HepG2 (cell line): ENCODE measurements at regions not wholly inside any gene's neighbourhood (a gene's known extent, or its start where the extent isn't known, plus 50 kb on each side); places are given as distances from the start of the nearest gene placed in this dataset.

Source experiments
- ATAC-seq: fragments of 200-7000 bp; cut with Tn5 transposase; 3 replicates; pipeline ENCODE4 v1.9.1; 2020; ENCODE audit warnings: mild to moderate bottlenecking, moderate library complexity
- BruUV-seq: library from RNA; stranded (reverse); fragments of 400-500 nt; replicated peaks from 2 replicates; lab custom pipeline; 2021; lab: Mats Ljungman, UMichigan
- CTCF ChIA-PET: fragments of 300-600 bp; formaldehyde crosslinking; extraction: SDS; loops from one replicate; lab custom pipeline; 2021; ENCODE audit warnings: low total read pairs, inconsistent platforms, low intra/inter-chr PET ratio; lab: Yijun Ruan, JAX
- POLR2A ChIA-PET: fragments of 350-600 bp; sonication (Branson Sonifier 250); formaldehyde crosslinking; loops from one replicate; lab custom pipeline; 2020; ENCODE audit warnings: antibody characterized with exemption, inconsistent platforms; lab: Yijun Ruan, JAX
- DNase-seq: peaks from one replicate; pipeline ENCODE4 v3.0.0-alpha.2; 2015; ENCODE audit warnings: low spot score
- FAIRE-seq: peaks from 3 replicates; lab custom pipeline; 2011; peaks lifted over from hg19 to GRCh38; lab: Jason Lieb, UNC
- H2AFZ ChIP-seq: one replicate; pipeline ENCODE4 v1.6.1; 2011; ENCODE audit warnings: low read length, inconsistent platforms
- H3K27ac ChIP-seq: fragments of 300-600 bp; 3 replicates; pipeline ENCODE4 v1.8.0; 2011; ENCODE audit warnings: mixed run types, mild to moderate bottlenecking, mixed read lengths, low read length, inconsistent platforms; ENCODE audit not compliant: insufficient read depth; ENCODE audit errors: extremely low read length
- H3K27me3 ChIP-seq, 2 experiments: fragments of 200-600 bp in 1 of 2; 2 replicates in 1 of 2; 3 replicates in 1 of 2; pipeline versions ENCODE4 v1.6.0 to v1.8.0; 2011; ENCODE audit warnings: low read length in 2 of 2, mild to moderate bottlenecking in 2 of 2, moderate library complexity in 2 of 2, inconsistent platforms in 1 of 2; ENCODE audit not compliant: insufficient read depth in 2 of 2, control insufficient read depth in 1 of 2
- H3K36me3 ChIP-seq, 2 experiments: fragments of 200-600 bp in 1 of 2; replicated peaks in 1 of 2; 2 replicates in 1 of 2; 3 replicates in 1 of 2; pipeline versions ENCODE4 v1.5.1 to v1.8.0; 2011; ENCODE audit warnings: low read length in 2 of 2, inconsistent platforms in 1 of 2; ENCODE audit not compliant: insufficient read depth in 2 of 2, control insufficient read depth in 1 of 2
- H3K4me1 ChIP-seq: 2 replicates; pipeline ENCODE4 v1.5.1; 2012; ENCODE audit warnings: low read length, inconsistent platforms; ENCODE audit not compliant: insufficient read depth
- H3K4me2 ChIP-seq: 2 replicates; pipeline ENCODE4 v1.6.0; 2011; ENCODE audit warnings: low read depth, low read length, inconsistent platforms
- H3K4me3 ChIP-seq, 3 experiments: fragments of 200-600 bp in 1 of 3; sonication (generic), shearing (Covaris generic) in 1 of 3; replicated peaks in 1 of 3; 2 replicates each; pipeline ENCODE4 v1.5.1; 2011 to 2016; ENCODE audit warnings: low read length in 3 of 3, inconsistent platforms in 2 of 3, low read depth in 2 of 3, mild to moderate bottlenecking in 2 of 3, control low read depth in 1 of 3, mixed read lengths in 1 of 3; ENCODE audit not compliant: insufficient read depth in 1 of 3
- H3K79me2 ChIP-seq: one replicate; pipeline ENCODE4 v1.6.1; 2011; ENCODE audit warnings: low read length, inconsistent platforms; ENCODE audit not compliant: insufficient read depth
- H3K9ac ChIP-seq: 2 replicates; pipeline ENCODE4 v1.6.0; 2011; ENCODE audit warnings: mild to moderate bottlenecking, low read depth, low read length, inconsistent platforms; ENCODE audit not compliant: insufficient read depth
- H3K9me3 ChIP-seq: 2 replicates; pipeline ENCODE4 v1.5.1; 2012; ENCODE audit warnings: mild to moderate bottlenecking, low read length
- H4K20me1 ChIP-seq: 2 replicates; pipeline ENCODE4 v1.6.0; 2011; ENCODE audit warnings: inconsistent platforms, mild to moderate bottlenecking, low read length, moderate library complexity; ENCODE audit not compliant: insufficient read depth
- CEBPB ChIP-seq: IDR thresholded peaks from 2 replicates; pipeline ENCODE4 v1.6.1; 2011; ENCODE audit warnings: low read depth, low read length, improper control_type of control experiment, borderline replicate concordance
- GABPB1 ChIP-seq: IDR thresholded peaks from 2 replicates; pipeline ENCODE4 v1.6.1; 2016; ENCODE audit warnings: mild to moderate bottlenecking, missing genetic modification reagents, moderate library complexity, missing compliant biosample characterization
- GTF3A ChIP-seq: sonication (generic); formaldehyde crosslinking; conservative IDR thresholded peaks from 2 replicates; pipeline ENCODE4 v1.4.0; 2020; ENCODE audit warnings: mild to moderate bottlenecking, missing genetic modification reagents
- KDM4B ChIP-seq: sonication (generic); formaldehyde crosslinking; IDR thresholded peaks from 2 replicates; pipeline ENCODE4 v1.4.0; 2020; ENCODE audit warnings: missing genetic modification reagents
- MED13 ChIP-seq: sonication (generic); formaldehyde crosslinking; IDR thresholded peaks from 2 replicates; pipeline ENCODE4 v1.5.0; 2020; ENCODE audit warnings: missing genetic modification reagents
- NCOR1 ChIP-seq: fragments of 200-600 bp; sonication (generic); IDR thresholded peaks from 2 replicates; pipeline ENCODE4 v1.7.0; 2017; ENCODE audit warnings: antibody characterized with exemption, low read length, borderline replicate concordance
- NFIC ChIP-seq: IDR thresholded peaks from 2 replicates; pipeline ENCODE4 v1.6.1; 2012; ENCODE audit warnings: mild to moderate bottlenecking, low read length, inconsistent platforms
- NFKB2 ChIP-seq: sonication (generic); formaldehyde crosslinking; IDR thresholded peaks from 2 replicates; pipeline ENCODE4 v1.4.0; 2020; ENCODE audit warnings: missing genetic modification reagents, borderline replicate concordance
- NFKBIZ ChIP-seq: IDR thresholded peaks from 2 replicates; pipeline ENCODE4 v1.6.1; 2018; ENCODE audit warnings: missing genetic modification reagents, missing compliant biosample characterization
- PHF5A ChIP-seq: IDR thresholded peaks from one replicate; pipeline ENCODE4 v1.6.1; 2018; ENCODE audit warnings: low read depth, missing genetic modification reagents; ENCODE audit not compliant: unreplicated experiment
- SATB2 ChIP-seq: sonication (generic); formaldehyde crosslinking; IDR thresholded peaks from 2 replicates; pipeline ENCODE4 v1.5.0; 2020; ENCODE audit warnings: missing genetic modification reagents
- SOX13 ChIP-seq, 3 experiments: fragments of 450-650 bp in 1 of 3; sonication (generic) in 1 of 3; formaldehyde crosslinking in 1 of 3; IDR thresholded peaks in 2 of 3; conservative IDR thresholded peaks in 1 of 3; 2 replicates each; pipeline versions ENCODE4 v1.5.0 to v1.6.1; 2016 to 2020; ENCODE audit warnings: antibody characterized with exemption in 1 of 3, mild to moderate bottlenecking in 1 of 3, missing compliant biosample characterization in 1 of 3, missing genetic modification reagents in 1 of 3, moderate library complexity in 1 of 3
- SOX5 ChIP-seq: IDR thresholded peaks from 2 replicates; pipeline ENCODE4 v1.6.1; 2016; ENCODE audit warnings: borderline replicate concordance
- SRSF4 ChIP-seq: fragments of 200-400 bp; formaldehyde crosslinking; IDR thresholded peaks from one replicate; pipeline ENCODE4 v1.6.1; 2018; ENCODE audit warnings: mild to moderate bottlenecking, low read depth, low read length, moderate library complexity; ENCODE audit not compliant: poor library complexity, severe bottlenecking
- ZNF282 ChIP-seq: fragments of 450-650 bp; IDR thresholded peaks from 2 replicates; pipeline ENCODE4 v1.6.1; 2018; ENCODE audit not compliant: partially characterized antibody
- ZNF441 ChIP-seq: sonication (generic); formaldehyde crosslinking; IDR thresholded peaks from 2 replicates; pipeline ENCODE4 v1.7.0; 2021; ENCODE audit warnings: missing genetic modification reagents, borderline replicate concordance
- ZNF724P ChIP-seq: sonication (generic); formaldehyde crosslinking; IDR thresholded peaks from 2 replicates; pipeline ENCODE4 v1.8.0; 2022; ENCODE audit warnings: missing genetic modification reagents, borderline replicate concordance
- WGBS: methylation state at CpG from one replicate; pipeline ENCODE4 v1.1.6; 2017; ENCODE audit warnings: low lambda C conversion rate; 5-methylcytosine and 5-hydroxymethylcytosine counted together
- in situ Hi-C: cut with HindIII; loops from 2 replicates; pipeline ENCODE4 v1.10.0; 2017; ENCODE audit warnings: low pct_unique_long_range_greater_than_20kb; ENCODE audit not compliant: extremely low pct_ligation_motif_present
- intact Hi-C: fragments of 100-400 bp; cut with micrococcal nuclease; formaldehyde crosslinking; loops from one replicate; pipeline ENCODE4 v1.10.0; 2022; ENCODE audit not compliant: unreplicated experiment
- TF ChIP-seq, protein P1 (sequence below), 2 experiments: fragments of 450-650 bp in 1 of 2; sonication (generic) in 1 of 2; formaldehyde crosslinking; IDR thresholded peaks; 2 replicates each; pipeline versions ENCODE4 v1.5.0 to v1.8.0; 2020 to 2022; ENCODE audit warnings: mild to moderate bottlenecking in 1 of 2, missing genetic modification reagents in 1 of 2

DNA sequence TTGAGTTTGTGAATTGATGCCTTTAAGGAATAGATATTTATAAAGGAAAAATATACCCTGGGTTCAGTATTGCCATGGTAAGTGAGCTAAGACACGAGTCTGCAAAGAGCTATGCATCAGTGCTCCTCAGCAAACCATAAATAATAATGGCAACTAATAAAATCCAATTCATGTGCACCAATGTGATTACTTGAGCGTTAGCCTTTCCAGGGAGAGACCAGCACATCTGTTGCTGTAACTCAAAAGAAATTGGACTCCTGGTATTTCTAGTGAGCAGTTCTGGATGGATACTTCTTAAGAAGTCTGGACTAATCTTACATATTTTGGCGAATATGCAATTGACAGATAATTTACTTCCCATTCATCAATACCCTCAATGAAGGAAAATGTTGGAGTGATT, 373.3 kb downstream of the ARHGEF28 start:
- no peak for DNase-seq
- Histone ChIP-seq H3K36me3 (no peaks in the 10 kb centered on the region), H4K20me1 (no peaks in the 10 kb centered on the region), H2AFZ (no peak overlapping the region), H3K27ac (no peak overlapping the region), H3K79me2 (no peaks in the 10 kb centered on the region), H3K27me3 (no peaks in the 10 kb centered on the region), H3K9ac (no peak overlapping the region), H3K4me3 (no peak overlapping the region), H3K9me3 (no peaks in the 10 kb centered on the region), H3K4me2 (no peak overlapping the region), H3K4me1 (peaks cover 7% of the 10 kb centered on the region; the same call in 1 of the 2 replicates)
- no TSS peak for BruUV-seq
- no peak for TF ChIP-seq GTF3A (CRISPR knock-in tag)
- no peak for TF ChIP-seq ZNF724P (CRISPR knock-in tag)
- TF ChIP-seq ZNF441 (CRISPR knock-in tag): no peak
- TF ChIP-seq NFKB2: no peak
- no peak for TF ChIP-seq GABPB1
- no peak for TF ChIP-seq SRSF4
- CTCF ChIA-PET: no interaction called here
- FAIRE-seq: no peak
- WGBS: 19% methylated on average over 3 of the region's 3 CpGs
- ATAC-seq: no peak
- POLR2A ChIA-PET: no interaction called here
- intact Hi-C loops (no loop called here), in situ Hi-C loops (no loop called here)

DNA sequence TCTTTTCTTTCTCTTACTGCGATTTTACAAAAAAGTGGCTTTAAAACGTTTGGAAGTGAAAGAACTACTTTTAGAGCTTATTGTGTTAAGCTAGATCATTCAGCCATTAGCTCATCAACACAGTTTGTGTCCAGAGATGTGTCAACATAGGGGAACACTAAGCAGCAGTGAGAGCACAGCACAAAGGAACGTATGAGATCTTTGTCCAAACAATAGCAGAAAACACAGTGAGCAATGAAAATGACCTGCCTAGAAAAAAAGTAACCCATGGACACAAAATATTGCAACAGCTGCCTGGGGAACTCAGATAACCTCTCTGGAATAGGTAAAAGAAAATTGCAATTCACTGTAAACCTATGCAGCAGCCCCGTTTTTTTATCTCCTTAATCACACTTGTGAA, 372.5 kb downstream of the ARHGEF28 start:
- no peak for FAIRE-seq
- WGBS: 3% methylated on average over 4 of the region's 4 CpGs
- peaks cover 7% of the 10 kb centered on the region; the same call in 1 of the 2 replicates for H3K4me1 ChIP-seq
- no peaks in the 10 kb centered on the region for H3K27me3 ChIP-seq
- peak; percentile 76 for ATAC-seq
- CTCF ChIA-PET: no interaction called here
- H3K79me2 ChIP-seq: no peaks in the 10 kb centered on the region
- POLR2A ChIA-PET: no interaction called here
- intact Hi-C loops (no loop called here), in situ Hi-C loops (no loop called here)
- no peaks in the 10 kb centered on the region for H3K9me3 ChIP-seq
- H3K4me3 ChIP-seq: no peak overlapping the region
- DNase-seq: peak; percentile 30
- H3K27ac ChIP-seq: no peak overlapping the region
- H3K36me3 ChIP-seq: no peaks in the 10 kb centered on the region
- no peak overlapping the region for H3K4me2 ChIP-seq
- no peaks in the 10 kb centered on the region for H4K20me1 ChIP-seq
- H3K9ac ChIP-seq: no peak overlapping the region
- H2AFZ ChIP-seq: no peak overlapping the region
- BruUV-seq: no TSS peak
- TF ChIP-seq SATB2 (CRISPR knock-in tag) (no peak), SOX5 (peak; percentile 78), SOX13 (IDR thresholded peaks at IDR 0.05) (no peak; the same call in 1 of the 2 replicates), SOX13 (CRISPR knock-in tag; conservative IDR thresholded peaks at IDR 0.05 in 1 of 2, IDR thresholded peaks at IDR 0.05 in 1 of 2) (peak in 1 of 2 experiments; percentile 78; a peak in 1 of 4 replicates), NFKBIZ (no peak), PHF5A (CRISPR knock-in tag) (no peak), ZNF282 (no peak), KDM4B (no peak), NCOR1 (no peak), MED13 (no peak), NFIC (no peak), CEBPB (peak; percentile 62; the same call in 1 of the 2 replicates)
- TF ChIP-seq, protein P1, sequence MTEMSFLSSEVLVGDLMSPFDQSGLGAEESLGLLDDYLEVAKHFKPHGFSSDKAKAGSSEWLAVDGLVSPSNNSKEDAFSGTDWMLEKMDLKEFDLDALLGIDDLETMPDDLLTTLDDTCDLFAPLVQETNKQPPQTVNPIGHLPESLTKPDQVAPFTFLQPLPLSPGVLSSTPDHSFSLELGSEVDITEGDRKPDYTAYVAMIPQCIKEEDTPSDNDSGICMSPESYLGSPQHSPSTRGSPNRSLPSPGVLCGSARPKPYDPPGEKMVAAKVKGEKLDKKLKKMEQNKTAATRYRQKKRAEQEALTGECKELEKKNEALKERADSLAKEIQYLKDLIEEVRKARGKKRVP (CRISPR knock-in tag; IDR thresholded peaks at IDR 0.05): peak in 1 of 2 experiments; percentile 15; a peak in 1 of 4 replicates
